ENCODE measurements at regions not wholly inside any gene's neighbourhood (a gene's known extent, or its start where the extent isn't known, plus 50 kb on each side); places are given as distances from the start of the nearest gene placed in this dataset.

DNA sequence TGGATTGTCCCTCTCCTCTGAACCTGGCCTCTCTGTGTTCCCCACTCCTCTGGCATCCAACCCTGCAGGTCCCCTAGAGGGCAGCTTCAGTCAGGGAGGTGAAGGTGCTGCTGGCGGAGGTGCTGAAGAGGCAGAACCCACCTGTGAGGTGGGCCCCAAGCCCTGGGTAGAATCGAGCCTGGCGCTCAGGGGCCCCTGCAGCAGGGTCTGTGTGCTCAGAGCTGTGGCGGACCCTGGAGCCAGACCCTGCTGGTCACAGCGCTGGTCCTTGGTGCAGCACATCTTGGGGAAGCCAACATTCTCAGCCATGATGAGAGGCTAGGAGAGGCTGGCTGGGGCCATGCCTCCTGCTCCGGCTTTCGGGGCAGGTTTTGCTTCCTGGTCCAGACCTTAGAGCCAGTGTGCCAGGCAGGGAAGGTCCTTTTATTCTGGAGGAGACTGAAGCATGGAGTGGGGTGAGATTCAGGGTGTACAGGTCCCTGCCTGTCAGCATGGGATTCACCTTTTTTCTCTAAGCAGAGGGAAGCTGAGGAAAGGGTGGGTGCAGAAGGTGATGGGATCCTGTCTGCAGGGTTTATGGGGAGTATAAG, 54.7 kb upstream of the TAMM41 start:
- H3F3A ChIP-seq (ENCODE audit: low read depth), result no peaks in the 10 kb centered on the region
- no peak overlapping the region for H3K4me2 ChIP-seq (ENCODE audit: low read depth, low read length, poor library complexity, severe bottlenecking)
- no peaks in the 10 kb centered on the region for H3K79me2 ChIP-seq (ENCODE audit: insufficient read depth, low read length)
- H3K9ac ChIP-seq (ENCODE audit: low read depth, low read length, poor library complexity, severe bottlenecking), result no peak overlapping the region
- TF ChIP-seq, protein P1, sequence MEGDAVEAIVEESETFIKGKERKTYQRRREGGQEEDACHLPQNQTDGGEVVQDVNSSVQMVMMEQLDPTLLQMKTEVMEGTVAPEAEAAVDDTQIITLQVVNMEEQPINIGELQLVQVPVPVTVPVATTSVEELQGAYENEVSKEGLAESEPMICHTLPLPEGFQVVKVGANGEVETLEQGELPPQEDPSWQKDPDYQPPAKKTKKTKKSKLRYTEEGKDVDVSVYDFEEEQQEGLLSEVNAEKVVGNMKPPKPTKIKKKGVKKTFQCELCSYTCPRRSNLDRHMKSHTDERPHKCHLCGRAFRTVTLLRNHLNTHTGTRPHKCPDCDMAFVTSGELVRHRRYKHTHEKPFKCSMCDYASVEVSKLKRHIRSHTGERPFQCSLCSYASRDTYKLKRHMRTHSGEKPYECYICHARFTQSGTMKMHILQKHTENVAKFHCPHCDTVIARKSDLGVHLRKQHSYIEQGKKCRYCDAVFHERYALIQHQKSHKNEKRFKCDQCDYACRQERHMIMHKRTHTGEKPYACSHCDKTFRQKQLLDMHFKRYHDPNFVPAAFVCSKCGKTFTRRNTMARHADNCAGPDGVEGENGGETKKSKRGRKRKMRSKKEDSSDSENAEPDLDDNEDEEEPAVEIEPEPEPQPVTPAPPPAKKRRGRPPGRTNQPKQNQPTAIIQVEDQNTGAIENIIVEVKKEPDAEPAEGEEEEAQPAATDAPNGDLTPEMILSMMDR (conservative IDR thresholded peaks at IDR 0.05; ENCODE audit: low read length), result no peak
- TF ChIP-seq EZH2phosphoT487 (IDR thresholded peaks at IDR 0.05; ENCODE audit: borderline replicate concordance), result no peak
- no peaks in the 10 kb centered on the region for H3K27me3 ChIP-seq (ENCODE audit: insufficient read depth, low read length, poor library complexity, severe bottlenecking)
- no peak overlapping the region for H3K4me3 ChIP-seq (ENCODE audit: low read length, poor library complexity, severe bottlenecking)
- no peak overlapping the region for H2AFZ ChIP-seq (ENCODE audit: low read length)
- no peaks in the 10 kb centered on the region for H3K4me1 ChIP-seq (ENCODE audit: insufficient read depth, low read length, poor library complexity, severe bottlenecking)
- no peaks in the 10 kb centered on the region for H3K9me2 ChIP-seq (replicated peaks; ENCODE audit: low read depth, low read length)
- no peaks in the 10 kb centered on the region for H4K20me1 ChIP-seq (ENCODE audit: insufficient read depth, low read length, poor library complexity, severe bottlenecking)
- H3K9me3 ChIP-seq (ENCODE audit: insufficient read depth, low read depth, low read length), result no peaks in the 10 kb centered on the region
- H3K36me3 ChIP-seq (ENCODE audit: insufficient read depth, low read length), result no peaks in the 10 kb centered on the region

DNA sequence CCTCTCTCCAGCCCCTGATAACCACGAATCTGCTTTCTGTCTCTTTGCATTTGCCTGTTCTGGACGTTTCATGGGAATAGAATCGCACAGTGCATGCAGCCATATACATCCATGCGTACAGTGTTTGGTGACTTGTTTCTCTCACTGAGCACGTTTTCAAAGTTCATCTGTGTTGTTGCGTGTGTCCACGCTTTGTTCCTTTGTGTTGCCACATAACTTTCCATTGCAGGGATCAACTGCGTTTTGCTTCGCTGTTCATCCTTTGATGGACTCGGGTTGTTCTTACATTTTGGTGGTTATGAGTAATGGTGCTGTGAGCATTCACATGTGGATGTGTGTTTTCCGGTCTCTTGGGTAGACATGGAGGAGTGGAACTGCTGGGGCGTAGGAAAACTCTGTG, 56.4 kb upstream of the TAMM41 start:
- no peak overlapping the region for H3K4me2 ChIP-seq (ENCODE audit: low read depth, low read length, poor library complexity, severe bottlenecking)
- H3K79me2 ChIP-seq (ENCODE audit: insufficient read depth, low read length), result no peaks in the 10 kb centered on the region
- H3F3A ChIP-seq (ENCODE audit: low read depth), result no peaks in the 10 kb centered on the region
- no peak overlapping the region for H3K9ac ChIP-seq (ENCODE audit: low read depth, low read length, poor library complexity, severe bottlenecking)
- no peaks in the 10 kb centered on the region for H3K36me3 ChIP-seq (ENCODE audit: insufficient read depth, low read length)
- H3K4me3 ChIP-seq (ENCODE audit: low read length, poor library complexity, severe bottlenecking), result no peak overlapping the region
- no peaks in the 10 kb centered on the region for H4K20me1 ChIP-seq (ENCODE audit: insufficient read depth, low read length, poor library complexity, severe bottlenecking)
- H2AFZ ChIP-seq (ENCODE audit: low read length), result no peak overlapping the region
- H3K27me3 ChIP-seq (ENCODE audit: insufficient read depth, low read length, poor library complexity, severe bottlenecking), result no peaks in the 10 kb centered on the region
- H3K4me1 ChIP-seq (ENCODE audit: insufficient read depth, low read length, poor library complexity, severe bottlenecking), result no peaks in the 10 kb centered on the region
- no peaks in the 10 kb centered on the region for H3K9me3 ChIP-seq (ENCODE audit: insufficient read depth, low read depth, low read length)
- no peaks in the 10 kb centered on the region for H3K9me2 ChIP-seq (replicated peaks; ENCODE audit: low read depth, low read length)
- TF ChIP-seq, protein P1 (conservative IDR thresholded peaks at IDR 0.05; ENCODE audit: low read length), result no peak
- TF ChIP-seq EZH2phosphoT487 (IDR thresholded peaks at IDR 0.05; ENCODE audit: borderline replicate concordance), result no peak

DNA sequence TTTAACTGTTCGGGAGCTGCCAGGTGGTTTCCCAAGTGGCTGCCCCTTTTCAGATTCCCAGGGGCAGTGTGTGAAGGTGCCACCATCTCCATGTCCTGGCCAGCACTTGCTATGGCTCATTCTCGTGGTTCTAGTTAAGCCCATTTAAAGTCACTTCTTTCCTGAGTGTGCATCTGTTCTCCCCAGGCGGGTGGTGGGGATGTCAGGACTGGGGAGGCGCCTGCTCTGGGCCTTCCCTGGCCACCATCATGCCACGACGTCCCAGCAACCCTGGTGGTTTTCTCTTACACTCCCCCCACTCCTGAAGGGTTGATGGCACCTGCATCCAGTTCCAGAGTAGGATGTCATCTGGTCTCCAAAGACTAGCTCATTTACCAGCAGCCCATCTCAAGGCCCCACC, 56.8 kb upstream of the TAMM41 start:
- no peaks in the 10 kb centered on the region for H3K4me1 ChIP-seq (ENCODE audit: insufficient read depth, low read length, poor library complexity, severe bottlenecking)
- H3F3A ChIP-seq (ENCODE audit: low read depth), result no peaks in the 10 kb centered on the region
- no peaks in the 10 kb centered on the region for H3K9me2 ChIP-seq (replicated peaks; ENCODE audit: low read depth, low read length)
- H3K27me3 ChIP-seq (ENCODE audit: insufficient read depth, low read length, poor library complexity, severe bottlenecking), result no peaks in the 10 kb centered on the region
- TF ChIP-seq, protein P1 (conservative IDR thresholded peaks at IDR 0.05; ENCODE audit: low read length), result no peak
- TF ChIP-seq EZH2phosphoT487 (IDR thresholded peaks at IDR 0.05; ENCODE audit: borderline replicate concordance), result no peak
- H3K79me2 ChIP-seq (ENCODE audit: insufficient read depth, low read length), result no peaks in the 10 kb centered on the region
- no peaks in the 10 kb centered on the region for H3K36me3 ChIP-seq (ENCODE audit: insufficient read depth, low read length)
- no peaks in the 10 kb centered on the region for H4K20me1 ChIP-seq (ENCODE audit: insufficient read depth, low read length, poor library complexity, severe bottlenecking)
- no peak overlapping the region for H3K4me3 ChIP-seq (ENCODE audit: low read length, poor library complexity, severe bottlenecking)
- no peak overlapping the region for H2AFZ ChIP-seq (ENCODE audit: low read length)
- H3K4me2 ChIP-seq (ENCODE audit: low read depth, low read length, poor library complexity, severe bottlenecking), result no peak overlapping the region
- no peak overlapping the region for H3K9ac ChIP-seq (ENCODE audit: low read depth, low read length, poor library complexity, severe bottlenecking)
- no peaks in the 10 kb centered on the region for H3K9me3 ChIP-seq (ENCODE audit: insufficient read depth, low read depth, low read length)
